ENCODE measurements at regions not wholly inside any gene's neighbourhood (a gene's known extent, or its start where the extent isn't known, plus 50 kb on each side); places are given as distances from the start of the nearest gene placed in this dataset.

- TF ChIP-seq CTCF (conservative IDR thresholded peaks at IDR 0.05; ENCODE audit: low read length) (no peak), EZH2phosphoT487 (IDR thresholded peaks at IDR 0.05; ENCODE audit: borderline replicate concordance) (no peak)
These were observed 61.4 kb upstream of the C15orf39 start for GRCh38 chr15:75140080-75140879.
